ENCODE measurements at regions not wholly inside any gene's neighbourhood (a gene's known extent, or its start where the extent isn't known, plus 50 kb on each side); places are given as distances from the start of the nearest gene placed in this dataset.
A peak's percentile ranks its signal among the peaks of the same experiment; 100 is the strongest.

GRCh38 chr5:113806250-113806649 lies 292.8 kb downstream of the YTHDC2 start:
- FAIRE-seq: peak; percentile 24
- TF ChIP-seq TAF1 (IDR thresholded peaks at IDR 0.05; ENCODE audit: borderline replicate concordance, low read depth, low read length) (no peak), POLR2AphosphoS5 (IDR thresholded peaks at IDR 0.05; ENCODE audit: low read depth, low read length) (no peak), POLR2A (IDR thresholded peaks at IDR 0.05; ENCODE audit: low read depth, low read length) (no peak)
- no peak for DNase-seq (ENCODE audit: insufficient read length)

GRCh38 chr5:113806904-113807303 lies 293.4 kb downstream of the YTHDC2 start:
- TF ChIP-seq POLR2AphosphoS5 (IDR thresholded peaks at IDR 0.05; ENCODE audit: low read depth, low read length) (no peak), POLR2A (IDR thresholded peaks at IDR 0.05; ENCODE audit: low read depth, low read length) (no peak), TAF1 (IDR thresholded peaks at IDR 0.05; ENCODE audit: borderline replicate concordance, low read depth, low read length) (no peak)
- FAIRE-seq: peak; percentile 9
- no peak for DNase-seq (ENCODE audit: insufficient read length)

- FAIRE-seq (no peak), DNase-seq (ENCODE audit: insufficient read length) (no peak)
- TF ChIP-seq TAF1 (IDR thresholded peaks at IDR 0.05; ENCODE audit: borderline replicate concordance, low read depth, low read length) (no peak), POLR2AphosphoS5 (IDR thresholded peaks at IDR 0.05; ENCODE audit: low read depth, low read length) (no peak), POLR2A (IDR thresholded peaks at IDR 0.05; ENCODE audit: low read depth, low read length) (no peak)
Measured at GRCh38 chr5:113807427-113807991, 294.0 kb downstream of the YTHDC2 start.

GRCh38 chr5:113808956-113809355 lies 295.5 kb downstream of the YTHDC2 start:
- TF ChIP-seq TAF1 (IDR thresholded peaks at IDR 0.05; ENCODE audit: borderline replicate concordance, low read depth, low read length) (no peak), POLR2AphosphoS5 (IDR thresholded peaks at IDR 0.05; ENCODE audit: low read depth, low read length) (no peak), POLR2A (IDR thresholded peaks at IDR 0.05; ENCODE audit: low read depth, low read length) (no peak)
- DNase-seq (ENCODE audit: insufficient read length): no peak
- FAIRE-seq: no peak

- TF ChIP-seq POLR2AphosphoS5 (IDR thresholded peaks at IDR 0.05; ENCODE audit: low read depth, low read length): no peak
- no peak for TF ChIP-seq TAF1 (IDR thresholded peaks at IDR 0.05; ENCODE audit: borderline replicate concordance, low read depth, low read length)
- no peak for TF ChIP-seq POLR2A (IDR thresholded peaks at IDR 0.05; ENCODE audit: low read depth, low read length)
- DNase-seq (ENCODE audit: insufficient read length) (no peak), FAIRE-seq (no peak)
Measured at GRCh38 chr5:113809626-113810025, 296.1 kb downstream of the YTHDC2 start.

GRCh38 chr5:113813466-113813865 lies 300.0 kb downstream of the YTHDC2 start:
- TF ChIP-seq TAF1 (IDR thresholded peaks at IDR 0.05; ENCODE audit: borderline replicate concordance, low read depth, low read length) (no peak), POLR2AphosphoS5 (IDR thresholded peaks at IDR 0.05; ENCODE audit: low read depth, low read length) (no peak), POLR2A (IDR thresholded peaks at IDR 0.05; ENCODE audit: low read depth, low read length) (no peak)
- FAIRE-seq (no peak), DNase-seq (ENCODE audit: insufficient read length) (no peak)

GRCh38 chr5:113817683-113818082 lies 304.2 kb downstream of the YTHDC2 start:
- DNase-seq (ENCODE audit: insufficient read length): no peak
- no peak for FAIRE-seq
- no peak for TF ChIP-seq POLR2A (IDR thresholded peaks at IDR 0.05; ENCODE audit: low read depth, low read length)
- no peak for TF ChIP-seq TAF1 (IDR thresholded peaks at IDR 0.05; ENCODE audit: borderline replicate concordance, low read depth, low read length)
- TF ChIP-seq POLR2AphosphoS5 (IDR thresholded peaks at IDR 0.05; ENCODE audit: low read depth, low read length): no peak

GRCh38 chr5:113823696-113824095 lies 310.2 kb downstream of the YTHDC2 start:
- TF ChIP-seq POLR2A (IDR thresholded peaks at IDR 0.05; ENCODE audit: low read depth, low read length) (no peak), TAF1 (IDR thresholded peaks at IDR 0.05; ENCODE audit: borderline replicate concordance, low read depth, low read length) (no peak), POLR2AphosphoS5 (IDR thresholded peaks at IDR 0.05; ENCODE audit: low read depth, low read length) (no peak)
- no peak for FAIRE-seq
- DNase-seq (ENCODE audit: insufficient read length): no peak

- FAIRE-seq (no peak), DNase-seq (ENCODE audit: insufficient read length) (no peak)
- TF ChIP-seq POLR2A (IDR thresholded peaks at IDR 0.05; ENCODE audit: low read depth, low read length) (no peak), TAF1 (IDR thresholded peaks at IDR 0.05; ENCODE audit: borderline replicate concordance, low read depth, low read length) (no peak), POLR2AphosphoS5 (IDR thresholded peaks at IDR 0.05; ENCODE audit: low read depth, low read length) (no peak)
Measured at GRCh38 chr5:113824307-113824706, 310.8 kb downstream of the YTHDC2 start.

- TF ChIP-seq POLR2AphosphoS5 (IDR thresholded peaks at IDR 0.05; ENCODE audit: low read depth, low read length): no peak
- no peak for TF ChIP-seq TAF1 (IDR thresholded peaks at IDR 0.05; ENCODE audit: borderline replicate concordance, low read depth, low read length)
- no peak for TF ChIP-seq POLR2A (IDR thresholded peaks at IDR 0.05; ENCODE audit: low read depth, low read length)
- DNase-seq (ENCODE audit: insufficient read length): no peak
- FAIRE-seq: no peak
Measured at GRCh38 chr5:113825176-113825575, 311.7 kb downstream of the YTHDC2 start.

- DNase-seq (ENCODE audit: insufficient read length) (no peak), FAIRE-seq (no peak)
- TF ChIP-seq POLR2A (IDR thresholded peaks at IDR 0.05; ENCODE audit: low read depth, low read length): no peak
- no peak for TF ChIP-seq TAF1 (IDR thresholded peaks at IDR 0.05; ENCODE audit: borderline replicate concordance, low read depth, low read length)
- no peak for TF ChIP-seq POLR2AphosphoS5 (IDR thresholded peaks at IDR 0.05; ENCODE audit: low read depth, low read length)
Measured at GRCh38 chr5:113846941-113847340, 333.4 kb downstream of the YTHDC2 start.

GRCh38 chr5:113864437-113864836 lies 350.9 kb downstream of the YTHDC2 start:
- TF ChIP-seq POLR2A (IDR thresholded peaks at IDR 0.05; ENCODE audit: low read depth, low read length): no peak
- no peak for TF ChIP-seq POLR2AphosphoS5 (IDR thresholded peaks at IDR 0.05; ENCODE audit: low read depth, low read length)
- TF ChIP-seq TAF1 (IDR thresholded peaks at IDR 0.05; ENCODE audit: borderline replicate concordance, low read depth, low read length): no peak
- FAIRE-seq: no peak
- DNase-seq (ENCODE audit: insufficient read length): no peak

Data from GM12892 (cell line).